ENCODE measurements at regions not wholly inside any gene's neighbourhood (a gene's known extent, or its start where the extent isn't known, plus 50 kb on each side); places are given as distances from the start of the nearest gene placed in this dataset.

DNA sequence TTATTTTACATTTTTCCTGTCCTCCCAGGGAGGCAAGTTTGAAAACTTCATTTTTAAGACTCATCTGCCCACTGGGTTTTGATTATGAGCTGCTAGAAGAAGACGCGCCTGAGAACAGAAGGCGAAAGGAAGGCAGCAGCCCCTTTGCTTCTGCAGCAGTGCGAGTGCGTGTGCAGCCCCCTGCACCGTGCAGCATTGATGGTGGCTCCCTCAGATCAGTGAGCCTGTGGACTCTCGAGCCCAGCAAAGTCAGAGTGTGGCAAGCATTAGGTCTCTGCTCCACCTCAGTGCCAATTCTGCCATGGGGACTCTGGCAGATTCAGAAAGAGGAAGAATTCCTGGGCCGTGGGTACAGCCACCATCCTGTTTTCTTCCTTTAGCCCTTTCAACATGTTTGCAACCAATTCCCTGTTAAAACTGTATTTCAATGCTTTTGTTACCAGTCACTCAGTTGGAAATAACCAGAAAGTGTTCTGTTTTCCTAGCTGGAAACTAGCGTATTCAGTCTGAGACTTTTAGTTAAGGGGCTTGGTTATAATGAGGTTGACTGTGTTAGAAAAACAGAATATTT is 134.8 kb upstream of the OGFRL1 start:
- Histone ChIP-seq H3K27ac (no peak overlapping the region), H3K4me3 (no peak overlapping the region), H3K36me3 (no peaks in the 10 kb centered on the region), H3K9me3 (no peaks in the 10 kb centered on the region), H3K4me1 (no peaks in the 10 kb centered on the region), H3K27me3 (replicated peaks in 1 of 7) (no peaks in the 10 kb centered on the region)
- no peak for DNase-seq
- 77 to 89% (median 81%) methylated on average over 9 of the region's 9 CpGs for WGBS, 5 donors
- intact Hi-C loops (cut with DNase I; ENCODE audit: low total_unique reads): no loop called here
- TF ChIP-seq, protein P1, sequence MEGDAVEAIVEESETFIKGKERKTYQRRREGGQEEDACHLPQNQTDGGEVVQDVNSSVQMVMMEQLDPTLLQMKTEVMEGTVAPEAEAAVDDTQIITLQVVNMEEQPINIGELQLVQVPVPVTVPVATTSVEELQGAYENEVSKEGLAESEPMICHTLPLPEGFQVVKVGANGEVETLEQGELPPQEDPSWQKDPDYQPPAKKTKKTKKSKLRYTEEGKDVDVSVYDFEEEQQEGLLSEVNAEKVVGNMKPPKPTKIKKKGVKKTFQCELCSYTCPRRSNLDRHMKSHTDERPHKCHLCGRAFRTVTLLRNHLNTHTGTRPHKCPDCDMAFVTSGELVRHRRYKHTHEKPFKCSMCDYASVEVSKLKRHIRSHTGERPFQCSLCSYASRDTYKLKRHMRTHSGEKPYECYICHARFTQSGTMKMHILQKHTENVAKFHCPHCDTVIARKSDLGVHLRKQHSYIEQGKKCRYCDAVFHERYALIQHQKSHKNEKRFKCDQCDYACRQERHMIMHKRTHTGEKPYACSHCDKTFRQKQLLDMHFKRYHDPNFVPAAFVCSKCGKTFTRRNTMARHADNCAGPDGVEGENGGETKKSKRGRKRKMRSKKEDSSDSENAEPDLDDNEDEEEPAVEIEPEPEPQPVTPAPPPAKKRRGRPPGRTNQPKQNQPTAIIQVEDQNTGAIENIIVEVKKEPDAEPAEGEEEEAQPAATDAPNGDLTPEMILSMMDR (IDR thresholded peaks at IDR 0.05 in 8 of 11, conservative IDR thresholded peaks at IDR 0.05 in 3 of 11): no peak
- TF ChIP-seq POLR2A (IDR thresholded peaks at IDR 0.05) (no peak), POLR2AphosphoS5 (IDR thresholded peaks at IDR 0.05) (no peak)

DNA sequence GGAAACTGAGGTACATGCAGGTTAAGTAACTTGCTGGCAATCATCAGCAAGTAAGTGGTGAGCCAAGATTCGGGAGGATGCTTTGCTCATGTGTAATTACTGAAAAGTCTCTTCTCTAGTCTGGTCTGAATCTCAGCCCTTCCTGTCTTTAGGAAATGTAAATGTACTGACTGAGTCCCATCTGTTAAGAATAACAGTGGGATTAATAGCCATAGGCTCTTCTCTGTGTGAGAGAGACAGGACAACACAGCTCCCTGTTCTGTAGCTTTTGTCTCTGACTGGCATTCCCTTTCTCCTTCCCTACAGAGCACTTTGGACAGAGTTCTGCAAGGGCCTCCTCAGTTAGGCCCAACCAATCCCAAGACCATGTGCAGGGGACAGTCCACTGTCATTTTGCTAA is 131.3 kb upstream of the OGFRL1 start:
- no peaks in the 10 kb centered on the region for H3K4me1 ChIP-seq
- H3K4me3 ChIP-seq: no peak overlapping the region
- no peak for TF ChIP-seq POLR2AphosphoS5 (IDR thresholded peaks at IDR 0.05)
- TF ChIP-seq, protein P1 (IDR thresholded peaks at IDR 0.05 in 8 of 11, conservative IDR thresholded peaks at IDR 0.05 in 3 of 11): no peak
- TF ChIP-seq POLR2A (IDR thresholded peaks at IDR 0.05): no peak
- H3K27ac ChIP-seq: no peak overlapping the region
- no peaks in the 10 kb centered on the region for H3K36me3 ChIP-seq
- H3K27me3 ChIP-seq (replicated peaks in 1 of 7): no peaks in the 10 kb centered on the region
- no peaks in the 10 kb centered on the region for H3K9me3 ChIP-seq
- intact Hi-C loops (cut with DNase I; ENCODE audit: low total_unique reads): no loop called here
- DNase-seq: no peak
- 84 to 97% (median 90%) methylated on average over 1 of the region's 1 CpG for WGBS, 5 donors

DNA sequence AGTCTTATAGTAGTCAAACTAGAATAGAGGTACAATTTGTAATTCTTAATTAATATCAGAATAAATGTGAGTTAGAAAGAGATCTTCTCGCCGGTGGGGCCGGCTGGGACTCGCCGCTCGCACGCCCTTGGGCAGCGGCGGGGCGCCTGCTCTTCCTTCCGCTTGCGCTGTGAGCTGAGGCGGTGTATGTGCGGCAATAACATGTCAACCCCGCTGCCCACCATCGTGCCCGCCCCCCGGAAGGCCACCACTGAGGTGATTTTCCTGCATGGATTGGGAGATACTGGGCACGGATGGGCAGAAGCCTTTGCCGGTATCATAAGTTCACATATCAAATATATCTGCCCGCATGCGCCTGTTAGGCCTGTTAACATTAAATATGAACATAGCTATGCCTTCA is 123.7 kb upstream of the OGFRL1 start:
- no peaks in the 10 kb centered on the region for H3K27me3 ChIP-seq (replicated peaks in 1 of 7)
- no peak for DNase-seq
- intact Hi-C loops (cut with DNase I; ENCODE audit: low total_unique reads): no loop called here
- TF ChIP-seq POLR2AphosphoS5 (IDR thresholded peaks at IDR 0.05): no peak
- TF ChIP-seq, protein P1 (IDR thresholded peaks at IDR 0.05 in 8 of 11, conservative IDR thresholded peaks at IDR 0.05 in 3 of 11): no peak
- no peaks in the 10 kb centered on the region for H3K36me3 ChIP-seq
- no peaks in the 10 kb centered on the region for H3K4me1 ChIP-seq
- H3K9me3 ChIP-seq: no peaks in the 10 kb centered on the region
- 91 to 95% (median 92%) methylated on average over 21 to 22 of the region's 22 CpGs for WGBS, 5 donors
- H3K4me3 ChIP-seq: no peak overlapping the region
- H3K27ac ChIP-seq: no peak overlapping the region

DNA sequence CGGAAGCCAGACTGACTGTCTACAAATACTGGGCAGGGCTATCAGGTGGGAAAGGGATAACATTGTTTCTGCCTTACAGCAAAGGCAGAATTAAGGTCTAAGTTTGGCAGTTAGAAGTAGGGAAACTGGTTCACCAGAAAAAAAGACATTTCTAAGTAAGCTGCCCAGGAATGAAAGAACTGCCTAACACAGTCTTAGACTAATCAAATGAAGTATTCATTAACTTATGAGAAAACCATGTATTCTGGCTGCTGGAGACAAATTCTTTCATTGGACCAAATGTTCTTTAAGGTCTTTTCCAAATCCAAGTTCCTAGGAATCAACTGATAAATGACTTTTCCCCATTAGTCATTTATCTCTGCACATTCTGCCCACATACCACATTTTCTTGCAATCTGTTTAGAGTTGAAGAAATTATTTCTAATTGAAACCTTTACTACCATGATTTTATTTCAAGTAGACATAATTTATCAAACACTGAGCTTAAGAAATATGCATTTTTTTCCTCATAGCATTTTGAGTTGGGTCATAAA is 120.3 kb upstream of the OGFRL1 start:
- TF ChIP-seq POLR2A (IDR thresholded peaks at IDR 0.05): no peak
- TF ChIP-seq, protein P1 (IDR thresholded peaks at IDR 0.05 in 8 of 11, conservative IDR thresholded peaks at IDR 0.05 in 3 of 11): no peak
- no peak for TF ChIP-seq POLR2AphosphoS5 (IDR thresholded peaks at IDR 0.05)
- H3K27ac ChIP-seq: no peak overlapping the region
- no peaks in the 10 kb centered on the region for H3K9me3 ChIP-seq
- H3K27me3 ChIP-seq (replicated peaks in 1 of 7): no peaks in the 10 kb centered on the region
- no peak for DNase-seq
- H3K4me1 ChIP-seq: no peaks in the 10 kb centered on the region
- 90 to 100% (median 95%) methylated on average over 1 of the region's 1 CpG for WGBS, 5 donors
- intact Hi-C loops (cut with DNase I; ENCODE audit: low total_unique reads): no loop called here
- H3K36me3 ChIP-seq: no peaks in the 10 kb centered on the region
- H3K4me3 ChIP-seq: no peak overlapping the region
